SK-N-SH treated with all-trans-retinoic acid at 6 μM for 48 hours (cell line): ENCODE measurements at regions not wholly inside any gene's neighbourhood (a gene's known extent, or its start where the extent isn't known, plus 50 kb on each side); places are given as distances from the start of the nearest gene placed in this dataset.

ENCODE experiments used
- ATAC-seq: fragments of 200-7000 bp; cut with Tn5 transposase; 3 replicates; pipeline ENCODE4 v1.9.1; 2020; ENCODE audit warnings: mild to moderate bottlenecking, moderate library complexity
- ARNTL ChIP-seq: fragments of 450-650 bp; formaldehyde crosslinking; IDR thresholded peaks from 2 replicates; pipeline ENCODE4 v1.5.0; 2020; ENCODE audit warnings: low read depth, mild to moderate bottlenecking, moderate library complexity, borderline replicate concordance
- BACH2 ChIP-seq: fragments of 250-450 bp; sonication (Bioruptor Pico); IDR thresholded peaks from 2 replicates; pipeline ENCODE4 v1.9.0; 2021; ENCODE audit warnings: mild to moderate bottlenecking, borderline replicate concordance
- CSDC2 ChIP-seq: fragments of 250-450 bp; sonication (Bioruptor Pico); IDR thresholded peaks from 2 replicates; pipeline ENCODE4 v1.5.0; 2020; ENCODE audit warnings: mild to moderate bottlenecking, moderate library complexity
- ESRRG ChIP-seq: fragments of 250-450 bp; sonication (Bioruptor Pico); IDR thresholded peaks from 2 replicates; pipeline ENCODE4 v1.6.1; 2021; ENCODE audit warnings: mild to moderate bottlenecking
- GLIS3 ChIP-seq: fragments of 250-450 bp; sonication (Bioruptor Pico); IDR thresholded peaks from 2 replicates; pipeline ENCODE4 v1.5.0; 2020; ENCODE audit warnings: mild to moderate bottlenecking, moderate library complexity
- ISL1 ChIP-seq: fragments of 250-450 bp; sonication (Bioruptor Pico); IDR thresholded peaks from 2 replicates; pipeline ENCODE4 v2.1.2; 2022; ENCODE audit warnings: mild to moderate bottlenecking, moderate library complexity
- OSR1 ChIP-seq: fragments of 250-450 bp; sonication (Bioruptor Pico); IDR thresholded peaks from 2 replicates; pipeline ENCODE4 v1.8.0; 2022; ENCODE audit warnings: moderate library complexity, mild to moderate bottlenecking, inconsistent platforms
- PPARA ChIP-seq: fragments of 250-450 bp; sonication (Bioruptor Pico); IDR thresholded peaks from 2 replicates; pipeline ENCODE4 v1.5.0; 2020; ENCODE audit warnings: mild to moderate bottlenecking, borderline replicate concordance
- RARB ChIP-seq: fragments of 250-450 bp; sonication (Bioruptor Pico); IDR thresholded peaks from 2 replicates; pipeline ENCODE4 v1.8.0; 2021; ENCODE audit warnings: mild to moderate bottlenecking, moderate library complexity
- SNAI2 ChIP-seq: fragments of 250-450 bp; sonication (Bioruptor Pico); IDR thresholded peaks from 2 replicates; pipeline ENCODE4 v1.5.0; 2020; ENCODE audit warnings: mild to moderate bottlenecking, moderate library complexity
- TCF4 ChIP-seq: fragments of 250-450 bp; sonication (Bioruptor Pico); IDR thresholded peaks from 2 replicates; pipeline ENCODE4 v1.8.0; 2021; ENCODE audit warnings: mild to moderate bottlenecking, moderate library complexity, borderline replicate concordance
- TOX ChIP-seq: fragments of 250-450 bp; sonication (Bioruptor Pico); IDR thresholded peaks from 2 replicates; pipeline ENCODE4 v1.8.0; 2021; ENCODE audit warnings: mild to moderate bottlenecking, moderate library complexity, borderline replicate concordance
- ZC3H10 ChIP-seq: fragments of 250-450 bp; sonication (Bioruptor Pico); IDR thresholded peaks from 2 replicates; pipeline ENCODE4 v1.5.1; 2021; ENCODE audit warnings: mild to moderate bottlenecking, moderate library complexity
- ZFP3 ChIP-seq: fragments of 250-450 bp; sonication (Bioruptor Pico); IDR thresholded peaks from 2 replicates; pipeline ENCODE4 v1.5.0; 2020; ENCODE audit warnings: mild to moderate bottlenecking, moderate library complexity
- ZFP30 ChIP-seq: fragments of 450-650 bp; formaldehyde crosslinking; IDR thresholded peaks from 2 replicates; pipeline ENCODE4 v1.5.0; 2022; ENCODE audit warnings: mild to moderate bottlenecking, moderate library complexity
- ZNF565 ChIP-seq: fragments of 450-650 bp; formaldehyde crosslinking; conservative IDR thresholded peaks from 2 replicates; pipeline ENCODE4 v1.5.0; 2020; ENCODE audit warnings: low read depth, mild to moderate bottlenecking, moderate library complexity
- ZNF70 ChIP-seq: fragments of 450-650 bp; formaldehyde crosslinking; IDR thresholded peaks from 2 replicates; pipeline ENCODE4 v1.5.0; 2020; ENCODE audit warnings: mild to moderate bottlenecking, moderate library complexity
- ZNF8 ChIP-seq: fragments of 450-650 bp; formaldehyde crosslinking; IDR thresholded peaks from 2 replicates; pipeline ENCODE4 v1.5.0; 2020; ENCODE audit warnings: mild to moderate bottlenecking, moderate library complexity
- TF ChIP-seq, protein P1 (sequence below): fragments of 250-450 bp; sonication (Bioruptor Pico); IDR thresholded peaks from 2 replicates; pipeline ENCODE4 v1.5.0; 2020; ENCODE audit warnings: mild to moderate bottlenecking, moderate library complexity
- TF ChIP-seq, protein P2 (sequence below): fragments of 250-450 bp; sonication (Bioruptor Pico); IDR thresholded peaks from 2 replicates; pipeline ENCODE4 v1.8.0; 2020; ENCODE audit warnings: mild to moderate bottlenecking, moderate library complexity, borderline replicate concordance
- TF ChIP-seq, protein P3 (sequence below): fragments of 250-450 bp; sonication (Bioruptor Pico); IDR thresholded peaks from 2 replicates; pipeline ENCODE4 v1.8.0; 2021; ENCODE audit warnings: low read depth, mild to moderate bottlenecking, moderate library complexity, borderline replicate concordance

DNA sequence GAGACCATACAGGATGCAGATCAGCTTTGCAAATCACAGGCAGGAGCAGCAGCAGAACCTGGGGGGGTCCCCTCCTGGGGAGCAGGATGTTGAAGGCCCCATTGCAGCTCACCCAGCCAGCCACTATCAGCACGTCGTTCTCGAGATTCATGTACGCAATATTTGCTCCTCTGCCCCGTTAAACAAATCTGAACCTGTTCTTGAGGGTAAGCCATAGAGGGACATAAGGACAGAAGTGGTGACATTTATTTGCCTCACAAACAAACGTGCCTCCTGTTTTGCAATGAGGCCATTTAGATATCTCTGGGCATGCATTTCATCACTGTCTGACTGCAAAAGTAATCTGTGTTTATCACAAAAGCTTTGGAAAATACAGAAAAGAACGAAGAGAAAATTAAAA lies 87.3 kb upstream of the BAIAP2L1 start (continued):
- TF ChIP-seq, protein P1, sequence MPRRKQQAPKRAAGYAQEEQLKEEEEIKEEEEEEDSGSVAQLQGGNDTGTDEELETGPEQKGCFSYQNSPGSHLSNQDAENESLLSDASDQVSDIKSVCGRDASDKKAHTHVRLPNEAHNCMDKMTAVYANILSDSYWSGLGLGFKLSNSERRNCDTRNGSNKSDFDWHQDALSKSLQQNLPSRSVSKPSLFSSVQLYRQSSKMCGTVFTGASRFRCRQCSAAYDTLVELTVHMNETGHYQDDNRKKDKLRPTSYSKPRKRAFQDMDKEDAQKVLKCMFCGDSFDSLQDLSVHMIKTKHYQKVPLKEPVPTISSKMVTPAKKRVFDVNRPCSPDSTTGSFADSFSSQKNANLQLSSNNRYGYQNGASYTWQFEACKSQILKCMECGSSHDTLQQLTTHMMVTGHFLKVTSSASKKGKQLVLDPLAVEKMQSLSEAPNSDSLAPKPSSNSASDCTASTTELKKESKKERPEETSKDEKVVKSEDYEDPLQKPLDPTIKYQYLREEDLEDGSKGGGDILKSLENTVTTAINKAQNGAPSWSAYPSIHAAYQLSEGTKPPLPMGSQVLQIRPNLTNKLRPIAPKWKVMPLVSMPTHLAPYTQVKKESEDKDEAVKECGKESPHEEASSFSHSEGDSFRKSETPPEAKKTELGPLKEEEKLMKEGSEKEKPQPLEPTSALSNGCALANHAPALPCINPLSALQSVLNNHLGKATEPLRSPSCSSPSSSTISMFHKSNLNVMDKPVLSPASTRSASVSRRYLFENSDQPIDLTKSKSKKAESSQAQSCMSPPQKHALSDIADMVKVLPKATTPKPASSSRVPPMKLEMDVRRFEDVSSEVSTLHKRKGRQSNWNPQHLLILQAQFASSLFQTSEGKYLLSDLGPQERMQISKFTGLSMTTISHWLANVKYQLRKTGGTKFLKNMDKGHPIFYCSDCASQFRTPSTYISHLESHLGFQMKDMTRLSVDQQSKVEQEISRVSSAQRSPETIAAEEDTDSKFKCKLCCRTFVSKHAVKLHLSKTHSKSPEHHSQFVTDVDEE (CRISPR knock-in tag): no peak
- TF ChIP-seq OSR1 (CRISPR knock-in tag): no peak
- no peak for TF ChIP-seq ZFP3

DNA sequence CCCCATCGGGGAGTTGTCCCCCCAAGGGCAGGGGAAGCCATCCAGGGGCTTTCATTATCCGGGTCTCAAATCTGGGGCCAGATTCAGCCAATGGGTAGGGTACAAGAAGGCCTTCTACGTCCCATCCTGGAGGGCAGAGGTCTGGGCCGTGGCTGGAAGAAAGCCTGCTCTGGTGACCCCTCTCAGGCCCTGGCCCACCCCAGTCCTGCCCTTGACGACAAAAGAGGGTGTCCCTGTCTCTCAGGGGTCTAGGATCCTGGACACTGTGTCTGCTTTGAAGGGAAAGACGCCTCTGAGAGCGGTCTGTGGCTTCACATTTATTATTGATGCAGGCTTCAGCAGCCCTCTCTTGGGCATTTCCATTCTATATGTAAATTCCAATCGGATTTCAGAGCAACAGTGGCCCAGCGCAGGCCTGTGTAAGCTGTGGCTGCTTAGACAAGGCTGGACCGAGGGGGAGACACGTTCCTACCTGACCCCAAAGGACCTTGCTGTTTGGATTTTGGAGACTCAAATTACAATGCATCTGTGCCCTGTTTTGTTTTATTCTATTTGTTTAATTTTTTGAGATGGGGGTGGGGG lies 83.2 kb upstream of the BAIAP2L1 start:
- TF ChIP-seq TOX (no peak), BACH2 (CRISPR knock-in tag) (no peak), GLIS3 (no peak), ZNF70 (CRISPR knock-in tag) (no peak), ESRRG (no peak), ZFP3 (no peak), ZNF565 (CRISPR knock-in tag) (no peak), ARNTL (no peak), TCF4 (CRISPR knock-in tag) (no peak), SNAI2 (CRISPR knock-in tag) (no peak), CSDC2 (CRISPR knock-in tag) (no peak), ZC3H10 (CRISPR knock-in tag) (no peak), ZNF8 (CRISPR knock-in tag) (no peak), ZFP30 (CRISPR knock-in tag) (no peak), PPARA (CRISPR knock-in tag) (no peak), RARB (no peak), ISL1 (CRISPR knock-in tag) (no peak)
- TF ChIP-seq, protein P2, sequence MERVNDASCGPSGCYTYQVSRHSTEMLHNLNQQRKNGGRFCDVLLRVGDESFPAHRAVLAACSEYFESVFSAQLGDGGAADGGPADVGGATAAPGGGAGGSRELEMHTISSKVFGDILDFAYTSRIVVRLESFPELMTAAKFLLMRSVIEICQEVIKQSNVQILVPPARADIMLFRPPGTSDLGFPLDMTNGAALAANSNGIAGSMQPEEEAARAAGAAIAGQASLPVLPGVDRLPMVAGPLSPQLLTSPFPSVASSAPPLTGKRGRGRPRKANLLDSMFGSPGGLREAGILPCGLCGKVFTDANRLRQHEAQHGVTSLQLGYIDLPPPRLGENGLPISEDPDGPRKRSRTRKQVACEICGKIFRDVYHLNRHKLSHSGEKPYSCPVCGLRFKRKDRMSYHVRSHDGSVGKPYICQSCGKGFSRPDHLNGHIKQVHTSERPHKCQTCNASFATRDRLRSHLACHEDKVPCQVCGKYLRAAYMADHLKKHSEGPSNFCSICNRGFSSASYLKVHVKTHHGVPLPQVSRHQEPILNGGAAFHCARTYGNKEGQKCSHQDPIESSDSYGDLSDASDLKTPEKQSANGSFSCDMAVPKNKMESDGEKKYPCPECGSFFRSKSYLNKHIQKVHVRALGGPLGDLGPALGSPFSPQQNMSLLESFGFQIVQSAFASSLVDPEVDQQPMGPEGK (CRISPR knock-in tag): no peak
- TF ChIP-seq, protein P3, sequence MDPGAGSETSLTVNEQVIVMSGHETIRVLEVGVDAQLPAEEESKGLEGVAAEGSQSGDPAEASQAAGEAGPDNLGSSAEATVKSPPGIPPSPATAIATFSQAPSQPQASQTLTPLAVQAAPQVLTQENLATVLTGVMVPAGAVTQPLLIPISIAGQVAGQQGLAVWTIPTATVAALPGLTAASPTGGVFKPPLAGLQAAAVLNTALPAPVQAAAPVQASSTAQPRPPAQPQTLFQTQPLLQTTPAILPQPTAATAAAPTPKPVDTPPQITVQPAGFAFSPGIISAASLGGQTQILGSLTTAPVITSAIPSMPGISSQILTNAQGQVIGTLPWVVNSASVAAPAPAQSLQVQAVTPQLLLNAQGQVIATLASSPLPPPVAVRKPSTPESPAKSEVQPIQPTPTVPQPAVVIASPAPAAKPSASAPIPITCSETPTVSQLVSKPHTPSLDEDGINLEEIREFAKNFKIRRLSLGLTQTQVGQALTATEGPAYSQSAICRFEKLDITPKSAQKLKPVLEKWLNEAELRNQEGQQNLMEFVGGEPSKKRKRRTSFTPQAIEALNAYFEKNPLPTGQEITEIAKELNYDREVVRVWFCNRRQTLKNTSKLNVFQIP (CRISPR knock-in tag): no peak
- TF ChIP-seq, protein P1 (CRISPR knock-in tag): no peak
- ATAC-seq: no peak

DNA sequence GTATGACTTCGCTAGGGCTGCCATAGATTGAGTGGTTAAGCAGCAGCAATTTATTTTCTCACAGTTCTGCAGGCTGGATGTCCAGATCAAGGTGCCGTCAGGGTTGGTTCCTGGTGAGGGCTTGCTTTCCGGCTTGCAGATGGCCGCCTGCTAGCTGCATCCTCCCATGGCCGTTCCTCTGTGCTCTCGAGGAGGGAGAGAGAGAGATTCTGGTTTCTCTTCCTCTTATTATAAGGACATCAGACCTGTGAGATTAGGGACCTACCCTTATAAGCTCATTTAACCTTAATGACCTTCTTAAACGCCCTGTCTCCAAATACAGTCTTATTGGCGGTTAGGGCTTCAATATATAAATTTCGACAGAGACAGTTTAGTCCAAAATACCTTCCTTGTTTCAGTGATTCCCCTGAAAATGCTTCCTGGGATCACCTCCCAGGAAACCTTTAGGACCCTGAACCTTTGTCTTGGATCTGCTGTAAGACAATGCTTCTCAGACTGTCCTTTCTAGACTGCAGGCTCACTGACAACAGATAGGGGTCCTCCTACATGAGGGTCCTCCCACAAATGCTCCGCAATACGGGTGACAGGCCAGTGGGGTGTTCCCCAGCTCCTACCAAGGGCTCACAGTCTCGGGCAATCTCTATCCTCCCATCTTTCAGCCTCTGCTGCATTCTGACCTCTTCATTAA lies 82.5 kb upstream of the BAIAP2L1 start:
- ATAC-seq: no peak
- TF ChIP-seq ZNF8 (CRISPR knock-in tag): no peak
- no peak for TF ChIP-seq SNAI2 (CRISPR knock-in tag)
- TF ChIP-seq CSDC2 (CRISPR knock-in tag): no peak
- no peak for TF ChIP-seq ZNF70 (CRISPR knock-in tag)
- TF ChIP-seq PPARA (CRISPR knock-in tag): no peak
- no peak for TF ChIP-seq ESRRG
- TF ChIP-seq, protein P3 (CRISPR knock-in tag): no peak
- TF ChIP-seq, protein P1 (CRISPR knock-in tag): no peak
- TF ChIP-seq, protein P2 (CRISPR knock-in tag): no peak
- TF ChIP-seq GLIS3: no peak
- no peak for TF ChIP-seq ARNTL
